Fibroblast of villous mesenchyme (primary cell): ENCODE measurements at regions not wholly inside any gene's neighbourhood (a gene's known extent, or its start where the extent isn't known, plus 50 kb on each side); places are given as distances from the start of the nearest gene placed in this dataset.

Source experiments
- DNase-seq: peaks from one replicate; pipeline ENCODE4 v3.0.0-alpha.2; 2010; ENCODE audit warnings: low read depth
- H3K4me3 ChIP-seq: 2 replicates; pipeline ENCODE4 v1.5.1; 2011; ENCODE audit warnings: low read depth, mild to moderate bottlenecking, low read length
- CTCF ChIP-seq: IDR thresholded peaks from 2 replicates; pipeline ENCODE4 v1.5.1; 2012; ENCODE audit warnings: low read depth, mild to moderate bottlenecking, low read length; ENCODE audit not compliant: insufficient read depth

GRCh38 chr10:29956335-29956924, 103.0 kb downstream of the JCAD start:
- H3K4me3 ChIP-seq, result no peak overlapping the region
- no peak for TF ChIP-seq CTCF
- no peak for DNase-seq

GRCh38 chr10:29955329-29955935, 104.0 kb downstream of the JCAD start:
- H3K4me3 ChIP-seq, result no peak overlapping the region
- DNase-seq, result peak; percentile 54
- TF ChIP-seq CTCF, result no peak

- peak; percentile 81 for DNase-seq
- H3K4me3 ChIP-seq, result no peak overlapping the region
- no peak for TF ChIP-seq CTCF
Observed at GRCh38 chr10:29951441-29951931, 107.9 kb downstream of the JCAD start.

- no peak for TF ChIP-seq CTCF
- no peak for DNase-seq
- H3K4me3 ChIP-seq, result no peak overlapping the region
Observed at GRCh38 chr10:29950391-29950790, 109.0 kb downstream of the JCAD start.

GRCh38 chr10:29949411-29950011, 109.9 kb downstream of the JCAD start:
- no peak for TF ChIP-seq CTCF
- peak; percentile 96 for DNase-seq
- H3K4me3 ChIP-seq, result no peak overlapping the region

GRCh38 chr10:29948881-29949355, 110.5 kb downstream of the JCAD start:
- no peak for TF ChIP-seq CTCF
- no peak overlapping the region for H3K4me3 ChIP-seq
- no peak for DNase-seq
